GM21515 (cell line): ENCODE measurements at regions not wholly inside any gene's neighbourhood (a gene's known extent, or its start where the extent isn't known, plus 50 kb on each side); places are given as distances from the start of the nearest gene placed in this dataset.
"Not testable (repeated sequence)": the region's sequence is repeated elsewhere in the genome, so short reads cannot be mapped to it uniquely, and the experiment has no call there.

Experiments
- ATAC-seq: cut with Tn5 transposase; IDR thresholded peaks from one replicate; pipeline ENCODE4 v1.9.1; 2021; ENCODE audit not compliant: unreplicated experiment

- ATAC-seq = no peak
These were observed 426.7 kb upstream of the PMFBP1 start for GRCh38 chr16:72598696-72599095.

- no peak for ATAC-seq
These were observed 426.0 kb upstream of the PMFBP1 start for GRCh38 chr16:72597938-72598337.

- ATAC-seq = no peak
These were observed 424.4 kb upstream of the PMFBP1 start for GRCh38 chr16:72596373-72596772.

GRCh38 chr16:72590151-72590937 lies 418.4 kb upstream of the PMFBP1 start:
- ATAC-seq = peak; percentile 80

GRCh38 chr16:72588551-72588950 lies 416.6 kb upstream of the PMFBP1 start:
- ATAC-seq = no peak

GRCh38 chr16:72578061-72578460 lies 406.1 kb upstream of the PMFBP1 start:
- ATAC-seq = not testable (repeated sequence)

- ATAC-seq = no peak
These were observed 404.2 kb upstream of the PMFBP1 start for GRCh38 chr16:72576189-72576588.

- no peak for ATAC-seq
These were observed 397.7 kb upstream of the PMFBP1 start for GRCh38 chr16:72569677-72570076.

- no peak for ATAC-seq
These were observed 396.5 kb upstream of the PMFBP1 start for GRCh38 chr16:72568502-72568901.

- ATAC-seq = no peak
These were observed 394.2 kb upstream of the PMFBP1 start for GRCh38 chr16:72566174-72566573.

- no peak for ATAC-seq
These were observed 393.2 kb upstream of the PMFBP1 start for GRCh38 chr16:72565106-72565505.

GRCh38 chr16:72560617-72561016 lies 388.7 kb upstream of the PMFBP1 start:
- ATAC-seq = no peak

- no peak for ATAC-seq
These were observed 386.5 kb upstream of the PMFBP1 start for GRCh38 chr16:72558501-72558900.

GRCh38 chr16:72554935-72555334 lies 383.0 kb upstream of the PMFBP1 start:
- ATAC-seq = no peak

- ATAC-seq = no peak
These were observed 380.7 kb upstream of the PMFBP1 start for GRCh38 chr16:72552654-72553053.

- ATAC-seq = no peak
These were observed 379.7 kb upstream of the PMFBP1 start for GRCh38 chr16:72551649-72552048.

GRCh38 chr16:72549878-72550277 lies 377.9 kb upstream of the PMFBP1 start:
- ATAC-seq = no peak

- ATAC-seq = no peak
These were observed 370.1 kb upstream of the PMFBP1 start for GRCh38 chr16:72542102-72542501.

- ATAC-seq = no peak
These were observed 365.7 kb upstream of the PMFBP1 start for GRCh38 chr16:72537664-72538063.

- ATAC-seq = no peak
These were observed 364.9 kb upstream of the PMFBP1 start for GRCh38 chr16:72536723-72537435.

- ATAC-seq = no peak
These were observed 361.0 kb upstream of the PMFBP1 start for GRCh38 chr16:72532906-72533410.

- no peak for ATAC-seq
These were observed 358.5 kb upstream of the PMFBP1 start for GRCh38 chr16:72530434-72530833.
